ENCODE measurements at regions not wholly inside any gene's neighbourhood (a gene's known extent, or its start where the extent isn't known, plus 50 kb on each side); places are given as distances from the start of the nearest gene placed in this dataset.

DNA sequence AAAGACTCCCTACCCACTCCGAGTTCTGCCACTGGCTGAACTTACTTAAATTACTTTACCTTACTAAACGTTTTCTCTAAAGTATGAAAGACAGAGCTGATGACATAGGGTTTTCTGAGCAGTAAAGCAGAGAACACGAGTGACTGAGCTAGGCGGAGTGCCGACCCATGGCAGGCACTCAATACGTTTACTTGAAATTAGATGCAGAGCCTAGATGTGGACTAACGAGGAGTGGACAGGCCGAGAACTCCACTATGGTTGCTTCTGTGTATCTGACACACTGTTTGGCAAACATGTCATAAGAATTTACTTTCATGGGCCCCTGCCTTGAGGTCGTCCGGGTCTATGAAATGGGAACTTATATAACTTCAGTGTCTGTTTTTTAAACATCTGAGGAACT, 471.0 kb downstream of the STK39 start:
- Histone ChIP-seq H3K79me2 (ENCODE audit: low read length) (no peaks in the 10 kb centered on the region), H2AFZ (ENCODE audit: low read depth, low read length) (no peak overlapping the region), H3K36me3 (replicated peaks; ENCODE audit: low read depth, low read length) (no peaks in the 10 kb centered on the region), H3K4me2 (ENCODE audit: low read length) (no peak overlapping the region), H3K4me1 (ENCODE audit: low read length) (no peaks in the 10 kb centered on the region), H3K9ac (ENCODE audit: low read length) (no peak overlapping the region), H4K20me1 (ENCODE audit: insufficient read depth, low read length) (no peaks in the 10 kb centered on the region), H3K27ac (ENCODE audit: low read length) (no peak overlapping the region), H3K27me3 (ENCODE audit: low read depth, low read length) (no peaks in the 10 kb centered on the region), H3K4me3 (ENCODE audit: low read length) (no peak overlapping the region), H3K9me3 (ENCODE audit: insufficient read depth, low read length) (no peaks in the 10 kb centered on the region)
- TF ChIP-seq, protein P1, sequence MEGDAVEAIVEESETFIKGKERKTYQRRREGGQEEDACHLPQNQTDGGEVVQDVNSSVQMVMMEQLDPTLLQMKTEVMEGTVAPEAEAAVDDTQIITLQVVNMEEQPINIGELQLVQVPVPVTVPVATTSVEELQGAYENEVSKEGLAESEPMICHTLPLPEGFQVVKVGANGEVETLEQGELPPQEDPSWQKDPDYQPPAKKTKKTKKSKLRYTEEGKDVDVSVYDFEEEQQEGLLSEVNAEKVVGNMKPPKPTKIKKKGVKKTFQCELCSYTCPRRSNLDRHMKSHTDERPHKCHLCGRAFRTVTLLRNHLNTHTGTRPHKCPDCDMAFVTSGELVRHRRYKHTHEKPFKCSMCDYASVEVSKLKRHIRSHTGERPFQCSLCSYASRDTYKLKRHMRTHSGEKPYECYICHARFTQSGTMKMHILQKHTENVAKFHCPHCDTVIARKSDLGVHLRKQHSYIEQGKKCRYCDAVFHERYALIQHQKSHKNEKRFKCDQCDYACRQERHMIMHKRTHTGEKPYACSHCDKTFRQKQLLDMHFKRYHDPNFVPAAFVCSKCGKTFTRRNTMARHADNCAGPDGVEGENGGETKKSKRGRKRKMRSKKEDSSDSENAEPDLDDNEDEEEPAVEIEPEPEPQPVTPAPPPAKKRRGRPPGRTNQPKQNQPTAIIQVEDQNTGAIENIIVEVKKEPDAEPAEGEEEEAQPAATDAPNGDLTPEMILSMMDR (IDR thresholded peaks at IDR 0.05; ENCODE audit: low read depth, low read length), result no peak
- TF ChIP-seq EZH2phosphoT487 (IDR thresholded peaks at IDR 0.05; ENCODE audit: low read depth), result no peak

DNA sequence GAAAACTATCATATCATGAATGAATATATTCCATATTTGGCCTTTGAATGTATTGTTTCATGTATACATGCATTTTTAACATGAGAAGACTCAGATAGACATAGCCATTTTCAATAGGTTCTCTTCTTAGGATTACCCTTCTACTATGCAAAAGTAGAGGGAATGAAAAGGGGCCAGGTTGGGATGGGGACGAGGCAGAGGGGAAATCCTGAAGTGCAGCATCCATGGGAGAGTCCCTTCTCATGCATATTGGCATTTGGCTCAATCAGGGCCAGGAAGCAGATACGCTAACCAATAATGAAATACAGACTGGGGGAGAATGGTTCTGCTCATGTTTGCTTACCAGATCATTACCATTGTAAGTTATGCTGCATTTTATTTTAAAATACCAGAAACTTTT, 475.8 kb downstream of the STK39 start:
- H3K27ac ChIP-seq (ENCODE audit: low read length), result no peak overlapping the region
- TF ChIP-seq, protein P1 (IDR thresholded peaks at IDR 0.05; ENCODE audit: low read depth, low read length), result no peak
- TF ChIP-seq EZH2phosphoT487 (IDR thresholded peaks at IDR 0.05; ENCODE audit: low read depth), result no peak
- H3K9ac ChIP-seq (ENCODE audit: low read length), result no peak overlapping the region
- H3K4me2 ChIP-seq (ENCODE audit: low read length), result no peak overlapping the region
- H3K4me3 ChIP-seq (ENCODE audit: low read length), result no peak overlapping the region
- no peaks in the 10 kb centered on the region for H3K36me3 ChIP-seq (replicated peaks; ENCODE audit: low read depth, low read length)
- H3K27me3 ChIP-seq (ENCODE audit: low read depth, low read length), result no peaks in the 10 kb centered on the region
- H3K79me2 ChIP-seq (ENCODE audit: low read length), result no peaks in the 10 kb centered on the region
- no peaks in the 10 kb centered on the region for H4K20me1 ChIP-seq (ENCODE audit: insufficient read depth, low read length)
- H3K4me1 ChIP-seq (ENCODE audit: low read length), result no peaks in the 10 kb centered on the region
- H3K9me3 ChIP-seq (ENCODE audit: insufficient read depth, low read length), result no peaks in the 10 kb centered on the region
- H2AFZ ChIP-seq (ENCODE audit: low read depth, low read length), result no peak overlapping the region

DNA sequence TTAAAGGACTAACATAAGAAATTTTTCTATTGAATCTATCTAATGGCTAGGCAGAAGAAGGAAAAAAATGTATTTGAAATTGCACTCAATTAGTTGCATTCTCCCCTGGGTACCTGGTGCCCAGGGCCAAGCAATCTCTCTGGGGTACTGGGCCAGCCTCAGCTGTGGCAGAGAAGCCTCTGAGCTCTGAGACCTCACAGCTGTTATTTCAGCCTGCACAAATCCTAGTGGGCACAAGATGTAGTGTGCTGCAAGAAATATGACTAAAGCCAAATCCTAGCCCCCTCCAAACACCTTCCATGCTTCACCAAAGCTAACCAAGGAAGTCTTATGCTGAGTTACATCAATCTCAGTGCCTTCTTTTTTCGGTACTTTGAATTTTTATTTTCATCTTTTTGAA, 478.4 kb downstream of the STK39 start:
- no peak overlapping the region for H3K4me2 ChIP-seq (ENCODE audit: low read length)
- TF ChIP-seq EZH2phosphoT487 (IDR thresholded peaks at IDR 0.05; ENCODE audit: low read depth), result no peak
- TF ChIP-seq, protein P1 (IDR thresholded peaks at IDR 0.05; ENCODE audit: low read depth, low read length), result no peak
- H3K9me3 ChIP-seq (ENCODE audit: insufficient read depth, low read length), result no peaks in the 10 kb centered on the region
- no peaks in the 10 kb centered on the region for H3K79me2 ChIP-seq (ENCODE audit: low read length)
- no peaks in the 10 kb centered on the region for H3K4me1 ChIP-seq (ENCODE audit: low read length)
- H3K27ac ChIP-seq (ENCODE audit: low read length), result no peak overlapping the region
- no peak overlapping the region for H3K9ac ChIP-seq (ENCODE audit: low read length)
- H2AFZ ChIP-seq (ENCODE audit: low read depth, low read length), result no peak overlapping the region
- no peak overlapping the region for H3K4me3 ChIP-seq (ENCODE audit: low read length)
- no peaks in the 10 kb centered on the region for H3K27me3 ChIP-seq (ENCODE audit: low read depth, low read length)
- no peaks in the 10 kb centered on the region for H3K36me3 ChIP-seq (replicated peaks; ENCODE audit: low read depth, low read length)
- no peaks in the 10 kb centered on the region for H4K20me1 ChIP-seq (ENCODE audit: insufficient read depth, low read length)

DNA sequence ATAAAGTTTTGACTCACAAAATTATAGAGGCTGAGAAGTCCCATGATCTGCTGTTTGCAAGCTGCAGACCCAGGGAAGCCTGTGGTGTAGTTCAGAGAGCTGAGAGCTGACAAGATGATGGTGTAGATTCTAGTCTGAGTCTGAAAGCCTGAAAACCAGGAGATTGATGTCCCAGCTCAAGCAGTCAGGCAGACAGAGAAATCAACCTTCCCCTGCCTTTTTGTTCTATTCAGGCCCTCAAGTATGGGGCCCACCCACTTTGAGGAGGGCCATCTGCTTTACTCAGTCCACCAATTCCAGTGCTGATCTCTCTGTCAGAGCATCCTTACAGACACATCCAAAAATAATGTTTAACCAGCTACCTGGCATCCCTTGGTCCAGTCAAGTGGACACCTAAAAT, 479.6 kb downstream of the STK39 start:
- no peaks in the 10 kb centered on the region for H3K9me3 ChIP-seq (ENCODE audit: insufficient read depth, low read length)
- H3K4me2 ChIP-seq (ENCODE audit: low read length), result no peak overlapping the region
- no peaks in the 10 kb centered on the region for H3K4me1 ChIP-seq (ENCODE audit: low read length)
- no peaks in the 10 kb centered on the region for H3K79me2 ChIP-seq (ENCODE audit: low read length)
- no peaks in the 10 kb centered on the region for H4K20me1 ChIP-seq (ENCODE audit: insufficient read depth, low read length)
- no peak overlapping the region for H3K9ac ChIP-seq (ENCODE audit: low read length)
- H3K27ac ChIP-seq (ENCODE audit: low read length), result no peak overlapping the region
- TF ChIP-seq EZH2phosphoT487 (IDR thresholded peaks at IDR 0.05; ENCODE audit: low read depth), result no peak
- TF ChIP-seq, protein P1 (IDR thresholded peaks at IDR 0.05; ENCODE audit: low read depth, low read length), result no peak
- H3K4me3 ChIP-seq (ENCODE audit: low read length), result no peak overlapping the region
- H2AFZ ChIP-seq (ENCODE audit: low read depth, low read length), result no peak overlapping the region
- H3K36me3 ChIP-seq (replicated peaks; ENCODE audit: low read depth, low read length), result no peaks in the 10 kb centered on the region
- no peaks in the 10 kb centered on the region for H3K27me3 ChIP-seq (ENCODE audit: low read depth, low read length)

Data from OCI-LY3 (cell line).